Mesendoderm (in vitro differentiated cells): ENCODE measurements at regions not wholly inside any gene's neighbourhood (a gene's known extent, or its start where the extent isn't known, plus 50 kb on each side); places are given as distances from the start of the nearest gene placed in this dataset.
A peak's percentile ranks its signal among the peaks of the same experiment; 100 is the strongest.

Experiments used
- DNase-seq: peaks from one replicate; pipeline ENCODE4 v3.0.0; 2013
- H2AK5ac ChIP-seq: 2 replicates; pipeline ENCODE4 v1.6.1; 2013; ENCODE audit warnings: low read length, inconsistent platforms
- H2BK120ac ChIP-seq: 2 replicates; pipeline ENCODE4 v1.6.1; 2013; ENCODE audit warnings: low read depth, mild to moderate bottlenecking, low read length, moderate library complexity, mixed read lengths
- H2BK15ac ChIP-seq: replicated peaks from 2 replicates; pipeline ENCODE4 v1.6.1; 2013; ENCODE audit warnings: low read depth, mild to moderate bottlenecking, moderate library complexity
- H2BK5ac ChIP-seq: 2 replicates; pipeline ENCODE4 v1.6.1; 2013; ENCODE audit warnings: low read length, inconsistent platforms
- H3K18ac ChIP-seq: 2 replicates; pipeline ENCODE4 v1.6.1; 2013; ENCODE audit warnings: mild to moderate bottlenecking, low read length, mixed read lengths
- H3K23ac ChIP-seq: one replicate; pipeline ENCODE4 v1.6.1; 2013; ENCODE audit warnings: low read length
- H3K27ac ChIP-seq: 2 replicates; pipeline ENCODE4 v1.5.1; 2013; ENCODE audit warnings: low read depth, mild to moderate bottlenecking, inconsistent platforms, low read length, moderate library complexity
- H3K27me3 ChIP-seq: 2 replicates; pipeline ENCODE4 v1.6.1; 2013; ENCODE audit warnings: low read length, control low read depth, mild to moderate bottlenecking, inconsistent platforms; ENCODE audit not compliant: insufficient read depth, poor library complexity
- H3K36me3 ChIP-seq: 2 replicates; pipeline ENCODE4 v1.6.1; 2013; ENCODE audit warnings: low read length, inconsistent platforms; ENCODE audit not compliant: control insufficient read depth, insufficient read depth
- H3K4ac ChIP-seq: one replicate; pipeline ENCODE4 v1.6.1; 2013; ENCODE audit warnings: low read depth, mild to moderate bottlenecking, low read length, moderate library complexity
- H3K4me1 ChIP-seq: 2 replicates; pipeline ENCODE4 v1.6.1; 2013; ENCODE audit warnings: low read depth, low read length, inconsistent platforms; ENCODE audit not compliant: control insufficient read depth
- H3K4me2 ChIP-seq: 2 replicates; pipeline ENCODE4 v1.6.1; 2013; ENCODE audit warnings: low read length
- H3K4me3 ChIP-seq: 2 replicates; pipeline ENCODE4 v1.5.1; 2013; ENCODE audit warnings: mild to moderate bottlenecking, low read length
- H3K56ac ChIP-seq: one replicate; pipeline ENCODE4 v1.6.1; 2013; ENCODE audit warnings: low read length
- H3K79me1 ChIP-seq: 2 replicates; pipeline ENCODE4 v1.6.1; 2013; ENCODE audit warnings: low read length, inconsistent platforms
- H3K79me2 ChIP-seq: 2 replicates; pipeline ENCODE4 v1.6.1; 2013; ENCODE audit warnings: mild to moderate bottlenecking, low read length; ENCODE audit not compliant: control insufficient read depth, insufficient read depth
- H3K9ac ChIP-seq: 2 replicates; pipeline ENCODE4 v1.6.1; 2013; ENCODE audit warnings: low read length, inconsistent platforms
- H4K5ac ChIP-seq: one replicate; pipeline ENCODE4 v1.6.1; 2013; ENCODE audit warnings: low read length
- H4K8ac ChIP-seq: one replicate; pipeline ENCODE4 v1.6.1; 2013; ENCODE audit warnings: low read depth, mild to moderate bottlenecking, control low read depth, low read length, moderate library complexity
- WGBS: extraction: QIAGEN DNeasy Blood & Tissue Kit; methylation state at CpG from one replicate; pipeline ENCODE4 v1.1.7; 2013; ENCODE audit warnings: low lambda C conversion rate, missing lambda C conversion rate; ENCODE audit not compliant: insufficient coverage; ENCODE audit errors: extremely low coverage; 5-methylcytosine and 5-hydroxymethylcytosine counted together

GRCh38 chr6:12431023-12431422 is 140.9 kb downstream of the EDN1 start:
- Histone ChIP-seq H2BK15ac (no peak overlapping the region), H3K4me1 (no peaks in the 10 kb centered on the region), H4K5ac (no peak overlapping the region), H3K56ac (no peak overlapping the region), H3K79me2 (no peaks in the 10 kb centered on the region), H3K18ac (no peak overlapping the region), H3K36me3 (no peaks in the 10 kb centered on the region), H3K27me3 (no peaks in the 10 kb centered on the region), H2BK5ac (no peak overlapping the region), H3K79me1 (no peaks in the 10 kb centered on the region), H4K8ac (no peak overlapping the region), H3K23ac (no peak overlapping the region), H2BK120ac (no peak overlapping the region), H3K27ac (no peak overlapping the region), H3K4me3 (no peak overlapping the region), H3K9ac (no peak overlapping the region), H3K4ac (no peak overlapping the region), H2AK5ac (no peak overlapping the region), H3K4me2 (no peak overlapping the region)
- WGBS: no CpG with 5 or more reads among the region's 3 CpGs
- DNase-seq: peak; percentile 48

- Histone ChIP-seq H3K4me2 (no peak overlapping the region), H3K4ac (no peak overlapping the region), H2AK5ac (no peak overlapping the region), H3K4me3 (no peak overlapping the region), H4K8ac (no peak overlapping the region), H3K18ac (no peak overlapping the region), H3K27me3 (no peaks in the 10 kb centered on the region), H3K79me1 (no peaks in the 10 kb centered on the region), H2BK120ac (no peak overlapping the region), H2BK15ac (no peak overlapping the region), H3K9ac (no peak overlapping the region), H3K4me1 (no peaks in the 10 kb centered on the region), H2BK5ac (no peak overlapping the region), H3K79me2 (no peaks in the 10 kb centered on the region), H4K5ac (no peak overlapping the region), H3K23ac (no peak overlapping the region), H3K27ac (no peak overlapping the region), H3K56ac (no peak overlapping the region), H3K36me3 (no peaks in the 10 kb centered on the region)
- no CpG with 5 or more reads among the region's 3 CpGs for WGBS
- no peak for DNase-seq
Measured at GRCh38 chr6:12436224-12436623, 146.1 kb downstream of the EDN1 start.

GRCh38 chr6:12436683-12437082 is 146.5 kb downstream of the EDN1 start:
- Histone ChIP-seq H3K27ac (no peak overlapping the region), H4K8ac (no peak overlapping the region), H2AK5ac (no peak overlapping the region), H3K79me2 (no peaks in the 10 kb centered on the region), H2BK15ac (no peak overlapping the region), H4K5ac (no peak overlapping the region), H3K4me3 (no peak overlapping the region), H3K79me1 (no peaks in the 10 kb centered on the region), H3K27me3 (no peaks in the 10 kb centered on the region), H3K18ac (no peak overlapping the region), H3K56ac (no peak overlapping the region), H3K9ac (no peak overlapping the region), H3K23ac (no peak overlapping the region), H3K36me3 (no peaks in the 10 kb centered on the region), H2BK120ac (no peak overlapping the region), H3K4me1 (no peaks in the 10 kb centered on the region), H2BK5ac (no peak overlapping the region), H3K4me2 (no peak overlapping the region), H3K4ac (no peak overlapping the region)
- WGBS: no CpG with 5 or more reads among the region's 1 CpG
- DNase-seq: no peak

GRCh38 chr6:12439296-12439695 is 149.1 kb downstream of the EDN1 start:
- no peak overlapping the region for H3K56ac ChIP-seq
- no peak overlapping the region for H3K4ac ChIP-seq
- no peak overlapping the region for H3K23ac ChIP-seq
- no peaks in the 10 kb centered on the region for H3K79me1 ChIP-seq
- H4K5ac ChIP-seq: no peak overlapping the region
- no peak overlapping the region for H3K18ac ChIP-seq
- no peak overlapping the region for H2BK15ac ChIP-seq
- H3K4me3 ChIP-seq: no peak overlapping the region
- H3K9ac ChIP-seq: no peak overlapping the region
- H3K79me2 ChIP-seq: no peaks in the 10 kb centered on the region
- DNase-seq: peak; percentile 94
- H3K4me1 ChIP-seq: no peaks in the 10 kb centered on the region
- H2BK120ac ChIP-seq: no peak overlapping the region
- H3K27ac ChIP-seq: no peak overlapping the region
- H4K8ac ChIP-seq: no peak overlapping the region
- H3K27me3 ChIP-seq: no peaks in the 10 kb centered on the region
- H3K4me2 ChIP-seq: no peak overlapping the region
- H2AK5ac ChIP-seq: no peak overlapping the region
- no peaks in the 10 kb centered on the region for H3K36me3 ChIP-seq
- no peak overlapping the region for H2BK5ac ChIP-seq

- Histone ChIP-seq H4K8ac (no peak overlapping the region), H4K5ac (no peak overlapping the region), H2AK5ac (no peak overlapping the region), H3K27me3 (no peaks in the 10 kb centered on the region), H2BK120ac (no peak overlapping the region), H3K27ac (no peak overlapping the region), H3K4me1 (no peaks in the 10 kb centered on the region), H3K4ac (no peak overlapping the region), H3K23ac (no peak overlapping the region), H3K18ac (no peak overlapping the region), H3K36me3 (no peaks in the 10 kb centered on the region), H3K79me2 (no peaks in the 10 kb centered on the region), H3K4me2 (no peak overlapping the region), H2BK15ac (no peak overlapping the region), H3K4me3 (no peak overlapping the region), H3K56ac (no peak overlapping the region), H3K79me1 (no peaks in the 10 kb centered on the region), H2BK5ac (no peak overlapping the region), H3K9ac (no peak overlapping the region)
- no CpG with 5 or more reads among the region's 3 CpGs for WGBS
- no peak for DNase-seq
Measured at GRCh38 chr6:12440981-12441380, 150.8 kb downstream of the EDN1 start.

- H4K5ac ChIP-seq: no peak overlapping the region
- H3K4me3 ChIP-seq: no peak overlapping the region
- H3K4me2 ChIP-seq: no peak overlapping the region
- no peaks in the 10 kb centered on the region for H3K79me1 ChIP-seq
- H4K8ac ChIP-seq: no peak overlapping the region
- no peak overlapping the region for H3K9ac ChIP-seq
- no peaks in the 10 kb centered on the region for H3K27me3 ChIP-seq
- DNase-seq: no peak
- no peak overlapping the region for H3K18ac ChIP-seq
- no peak overlapping the region for H2AK5ac ChIP-seq
- no peaks in the 10 kb centered on the region for H3K79me2 ChIP-seq
- H2BK5ac ChIP-seq: no peak overlapping the region
- no peak overlapping the region for H3K4ac ChIP-seq
- H3K4me1 ChIP-seq: no peaks in the 10 kb centered on the region
- no CpG with 5 or more reads among the region's 4 CpGs for WGBS
- H3K27ac ChIP-seq: no peak overlapping the region
- H3K23ac ChIP-seq: no peak overlapping the region
- no peaks in the 10 kb centered on the region for H3K36me3 ChIP-seq
- no peak overlapping the region for H2BK120ac ChIP-seq
- no peak overlapping the region for H2BK15ac ChIP-seq
- H3K56ac ChIP-seq: no peak overlapping the region
Measured at GRCh38 chr6:12442455-12442854, 152.3 kb downstream of the EDN1 start.
